Esophagus muscularis mucosa (tissue), 4 donors: ENCODE measurements at regions not wholly inside any gene's neighbourhood (a gene's known extent, or its start where the extent isn't known, plus 50 kb on each side); places are given as distances from the start of the nearest gene placed in this dataset.

Experiments used
- DNase-seq: peaks from one replicate; pipeline ENCODE4 v3.0.0-alpha.2; 2017; ENCODE audit errors: extremely low spot score
- H3K27ac ChIP-seq, 4 donors: fragments of 200-600 bp; sonication (generic); replicated peaks in 1 of 4; 1 replicate in 3 of 4; 2 replicates in 1 of 4; pipeline ENCODE4 v1.5.1; 2016 to 2019; ENCODE audit warnings: mild to moderate bottlenecking in 1 of 4
- H3K27me3 ChIP-seq, 4 donors: fragments of 200-600 bp; sonication (generic); one replicate each; pipeline versions ENCODE4 v1.5.1 to v1.6.0; 2016 to 2019
- H3K36me3 ChIP-seq, 4 donors: fragments of 200-600 bp; sonication (generic); one replicate each; pipeline ENCODE4 v1.5.1; 2016 to 2019
- H3K4me1 ChIP-seq, 4 donors: fragments of 200-600 bp; sonication (generic); one replicate each; pipeline ENCODE4 v1.5.1; 2016 to 2019
- H3K4me3 ChIP-seq, 4 donors: fragments of 200-600 bp; sonication (generic); 1 replicate in 2 of 4; 2 replicates in 2 of 4; pipeline ENCODE4 v1.5.1; 2016 to 2019; ENCODE audit warnings: mild to moderate bottlenecking in 4 of 4, moderate library complexity in 1 of 4
- H3K9me3 ChIP-seq, 4 donors: fragments of 200-600 bp; sonication (generic); 1 replicate in 3 of 4; 2 replicates in 1 of 4; pipeline ENCODE4 v1.5.1; 2016 to 2019
- CTCF ChIP-seq, 3 experiments: fragments of 200-600 bp in 2 of 3; fragments of 450-650 bp in 1 of 3; sonication (generic) in 2 of 3; IDR thresholded peaks; one replicate each; pipeline ENCODE4 v1.5.1; 2017 to 2019; ENCODE audit warnings: antibody characterized with exemption in 3 of 3, mild to moderate bottlenecking in 2 of 3, moderate library complexity in 1 of 3
- EP300 ChIP-seq: sonication (generic); formaldehyde crosslinking; IDR thresholded peaks from one replicate; pipeline ENCODE4 v1.6.1; 2017; ENCODE audit warnings: antibody characterized with exemption
- POLR2A ChIP-seq: fragments of 450-650 bp; IDR thresholded peaks from one replicate; pipeline ENCODE4 v1.6.1; 2017; ENCODE audit warnings: antibody characterized with exemption, moderate library complexity, mild to moderate bottlenecking, low read depth
- POLR2AphosphoS5 ChIP-seq, 2 donors: sonication (generic); formaldehyde crosslinking; IDR thresholded peaks; one replicate each; pipeline ENCODE4 v1.6.1; 2017; ENCODE audit warnings: antibody characterized with exemption in 2 of 2
- WGBS: methylation state at CpG from one replicate; pipeline ENCODE4 v1.1.5; 2018; 5-methylcytosine and 5-hydroxymethylcytosine counted together
- intact Hi-C: fragments of 100-400 bp; cut with DNase I; formaldehyde crosslinking; loops from one replicate; pipeline ENCODE4 v1.15.1; 2023

DNA sequence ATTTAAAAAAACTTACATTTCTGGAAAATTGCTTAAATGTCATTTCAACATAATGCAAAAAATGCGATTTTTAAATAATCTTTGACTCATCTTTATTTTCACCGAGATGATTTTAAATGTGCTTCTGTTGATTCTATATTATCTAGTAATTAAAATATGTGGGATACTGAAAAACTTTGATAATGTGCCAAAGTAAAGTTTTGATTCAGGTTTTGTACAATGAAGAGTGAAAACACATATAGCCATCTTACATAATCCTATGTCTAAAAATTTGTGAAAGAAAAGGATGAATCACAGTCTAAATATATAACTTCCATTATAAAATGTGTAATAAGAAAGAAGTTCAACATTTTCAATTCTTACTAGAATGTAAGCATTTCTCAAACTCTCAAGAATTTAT lies 204.3 kb upstream of the ZC3H15 start:
- no peaks in the 10 kb centered on the region for H3K9me3 ChIP-seq
- no peaks in the 10 kb centered on the region for H3K4me1 ChIP-seq
- no peaks in the 10 kb centered on the region for H3K27me3 ChIP-seq
- H3K4me3 ChIP-seq, result no peak overlapping the region
- no peak for DNase-seq
- intact Hi-C loops, result no loop called here
- 95% methylated on average over 2 of the region's 2 CpGs for WGBS
- no peaks in the 10 kb centered on the region for H3K36me3 ChIP-seq
- TF ChIP-seq CTCF (IDR thresholded peaks at IDR 0.05), result no peak
- TF ChIP-seq EP300, result no peak
- TF ChIP-seq POLR2A, result no peak
- no peak for TF ChIP-seq POLR2AphosphoS5 (IDR thresholded peaks at IDR 0.05)
- H3K27ac ChIP-seq, result no peak overlapping the region

GRCh38 chr2:186294248-186294888 lies 191.7 kb upstream of the ZC3H15 start:
- WGBS, result 81% methylated on average over 3 of the region's 3 CpGs
- intact Hi-C loops, result no loop called here
- peaks cover 0 to 4% (median 0%) of the 10 kb centered on the region in 4 donors for H3K4me1 ChIP-seq
- H3K27ac ChIP-seq, result no peak overlapping the region
- no peak overlapping the region for H3K4me3 ChIP-seq
- no peak for DNase-seq
- H3K27me3 ChIP-seq, result no peaks in the 10 kb centered on the region
- no peaks in the 10 kb centered on the region for H3K36me3 ChIP-seq
- TF ChIP-seq POLR2AphosphoS5 (IDR thresholded peaks at IDR 0.05), result no peak
- TF ChIP-seq CTCF (IDR thresholded peaks at IDR 0.05), result no peak
- TF ChIP-seq POLR2A, result no peak
- no peak for TF ChIP-seq EP300
- H3K9me3 ChIP-seq, result no peaks in the 10 kb centered on the region

DNA sequence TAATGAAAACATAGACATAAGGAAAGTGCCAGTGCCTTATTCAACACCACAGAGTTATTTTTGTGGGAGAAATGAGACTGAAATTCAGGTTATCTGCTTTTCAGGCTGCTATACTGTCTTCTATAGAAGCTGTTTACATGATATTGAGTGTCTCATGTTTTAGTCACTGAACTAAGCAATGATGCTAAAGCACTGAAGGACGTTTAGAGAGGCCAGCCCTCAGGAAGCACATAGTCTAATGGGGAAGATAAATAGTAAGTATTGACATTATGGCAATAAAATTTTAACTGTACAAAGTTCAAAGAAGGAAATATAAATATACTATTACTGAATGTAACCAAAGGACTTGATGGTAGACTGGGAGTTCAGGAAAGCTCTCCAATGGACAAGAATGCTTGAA lies 186.4 kb upstream of the ZC3H15 start:
- intact Hi-C loops, result no loop called here
- Histone ChIP-seq H3K27ac (no peak overlapping the region), H3K4me1 (peaks cover 0 to under 1% (median 0%) of the 10 kb centered on the region in 4 donors), H3K9me3 (no peaks in the 10 kb centered on the region), H3K4me3 (no peak overlapping the region), H3K36me3 (no peaks in the 10 kb centered on the region), H3K27me3 (no peaks in the 10 kb centered on the region)
- TF ChIP-seq POLR2AphosphoS5 (IDR thresholded peaks at IDR 0.05), result no peak
- no peak for TF ChIP-seq EP300
- no peak for TF ChIP-seq POLR2A
- no peak for TF ChIP-seq CTCF (IDR thresholded peaks at IDR 0.05)
- 53% methylated on average over 1 of the region's 1 CpG for WGBS
- no peak for DNase-seq

DNA sequence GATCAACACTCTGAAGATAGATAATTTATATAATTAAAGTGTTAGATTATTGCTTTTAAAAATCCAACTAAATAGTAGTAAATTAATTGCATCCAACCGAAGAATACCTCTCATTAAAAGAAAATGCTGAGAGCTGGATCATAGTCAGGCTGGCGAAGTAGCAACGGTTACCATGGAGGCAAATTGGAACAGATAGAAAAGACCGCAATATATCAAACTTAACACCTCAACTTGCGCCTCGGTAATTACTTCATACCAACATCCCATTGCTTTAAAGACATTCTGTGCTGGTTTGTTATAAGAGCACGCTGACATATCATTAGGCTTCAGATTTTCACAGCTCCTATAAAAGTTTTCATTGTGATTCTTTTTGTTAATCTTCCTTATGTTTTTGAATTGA lies 183.8 kb upstream of the ZC3H15 start:
- intact Hi-C loops, result no loop called here
- Histone ChIP-seq H3K27ac (no peak overlapping the region), H3K9me3 (no peaks in the 10 kb centered on the region), H3K4me1 (no peaks in the 10 kb centered on the region), H3K4me3 (no peak overlapping the region), H3K36me3 (no peaks in the 10 kb centered on the region), H3K27me3 (no peaks in the 10 kb centered on the region)
- WGBS, result 92% methylated on average over 7 of the region's 7 CpGs
- TF ChIP-seq POLR2A, result no peak
- TF ChIP-seq EP300, result no peak
- TF ChIP-seq CTCF (IDR thresholded peaks at IDR 0.05), result no peak
- TF ChIP-seq POLR2AphosphoS5 (IDR thresholded peaks at IDR 0.05), result no peak
- no peak for DNase-seq

GRCh38 chr2:186303091-186303490 lies 183.0 kb upstream of the ZC3H15 start:
- DNase-seq, result no peak
- 90% methylated on average over 2 of the region's 2 CpGs for WGBS
- no peaks in the 10 kb centered on the region for H3K36me3 ChIP-seq
- H3K27ac ChIP-seq, result no peak overlapping the region
- TF ChIP-seq EP300, result no peak
- TF ChIP-seq CTCF (IDR thresholded peaks at IDR 0.05), result no peak
- TF ChIP-seq POLR2AphosphoS5 (IDR thresholded peaks at IDR 0.05), result no peak
- no peak for TF ChIP-seq POLR2A
- H3K27me3 ChIP-seq, result no peaks in the 10 kb centered on the region
- H3K9me3 ChIP-seq, result no peaks in the 10 kb centered on the region
- no peaks in the 10 kb centered on the region for H3K4me1 ChIP-seq
- no peak overlapping the region for H3K4me3 ChIP-seq
- intact Hi-C loops, result no loop called here
